ENCODE measurements at regions not wholly inside any gene's neighbourhood (a gene's known extent, or its start where the extent isn't known, plus 50 kb on each side); places are given as distances from the start of the nearest gene placed in this dataset.
"Not testable (repeated sequence)": the region's sequence is repeated elsewhere in the genome, so short reads cannot be mapped to it uniquely, and the experiment has no call there.

- no peaks in the 10 kb centered on the region for H3K9me3 ChIP-seq (ENCODE audit: control insufficient read depth, low read length)
- H3K4ac ChIP-seq (ENCODE audit: low read depth in 1 of 2, low read length in 2 of 2) = no peak overlapping the region
- H3K14ac ChIP-seq (ENCODE audit: low read length in 2 of 2) = no peak overlapping the region
- no peak overlapping the region for H2BK15ac ChIP-seq (ENCODE audit: low read depth, poor library complexity, severe bottlenecking)
- no peak overlapping the region for H2AK5ac ChIP-seq (ENCODE audit: low read length, severe bottlenecking)
- WGBS = 88% methylated on average over 3 of the region's 3 CpGs
- no peak overlapping the region for H3K9ac ChIP-seq (ENCODE audit: low read length)
- H4K8ac ChIP-seq (ENCODE audit: low read length) = no peak overlapping the region
- H2BK5ac ChIP-seq (ENCODE audit: low read depth, low read length, poor library complexity, severe bottlenecking) = no peak overlapping the region
- H3K18ac ChIP-seq (ENCODE audit: low read depth in 1 of 2, low read length in 2 of 2) = no peak overlapping the region
- H3K27me3 ChIP-seq (ENCODE audit: control insufficient read depth in 1 of 2, insufficient read depth in 1 of 2, low read length in 2 of 2) = no peaks in the 10 kb centered on the region
- no peak overlapping the region for H3K4me3 ChIP-seq (ENCODE audit: insufficient read depth in 1 of 2, low read depth in 1 of 2, low read length in 2 of 2)
- H3K4me2 ChIP-seq (ENCODE audit: low read length, poor library complexity, severe bottlenecking) = no peak overlapping the region
- no peak overlapping the region for H2AFZ ChIP-seq (ENCODE audit: low read depth, low read length)
- H2BK12ac ChIP-seq (ENCODE audit: low read length in 2 of 2) = no peak overlapping the region
- no peaks in the 10 kb centered on the region for H3K4me1 ChIP-seq (ENCODE audit: control insufficient read depth, insufficient read depth, low read depth, low read length)
- no peaks in the 10 kb centered on the region for H3K36me3 ChIP-seq (ENCODE audit: control insufficient read depth in 1 of 2, insufficient read depth in 2 of 2, low read depth in 1 of 2, low read length in 2 of 2)
- H3K27ac ChIP-seq (ENCODE audit: low read length, poor library complexity, severe bottlenecking) = no peak overlapping the region
- DNase-seq = no peak
- no peak overlapping the region for H4K91ac ChIP-seq (ENCODE audit: low read length)
- H2BK120ac ChIP-seq (ENCODE audit: low read depth, low read length) = no peak overlapping the region
- no peak overlapping the region for H3K23ac ChIP-seq (ENCODE audit: low read length in 2 of 2)
- H3K79me1 ChIP-seq (replicated peaks; ENCODE audit: low read length, poor library complexity, severe bottlenecking) = no peaks in the 10 kb centered on the region
These were observed 61.2 kb upstream of the SELENOP start for GRCh38 chr5:42872865-42873264.

DNA sequence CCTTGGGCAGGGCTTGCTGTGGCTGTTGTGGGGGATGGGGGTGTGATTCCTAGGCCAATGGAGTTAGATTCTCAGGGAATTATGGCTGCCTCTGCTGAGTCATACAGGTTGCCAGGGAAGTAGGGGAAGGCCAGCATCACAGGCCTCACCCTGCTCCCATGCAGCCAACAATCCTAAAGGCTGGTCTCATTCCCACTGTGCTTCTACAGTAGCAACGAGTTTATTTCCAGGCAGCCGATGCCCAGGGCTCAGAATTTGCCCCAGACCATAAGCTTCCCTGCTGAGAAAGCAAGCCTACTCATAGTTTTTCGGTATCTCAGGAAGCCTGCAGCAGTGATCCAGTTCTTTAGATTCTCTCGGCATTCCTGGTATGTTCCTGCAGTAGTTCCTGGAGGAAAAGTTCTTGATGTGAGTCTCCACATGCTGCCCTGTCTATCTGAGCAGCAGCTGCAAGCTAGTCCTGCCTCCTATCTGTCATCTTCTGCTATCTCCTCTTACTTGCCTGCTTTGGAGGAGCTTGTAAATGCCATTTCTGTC lies 59.3 kb upstream of the SELENOP start:
- Histone ChIP-seq H3K27me3 (ENCODE audit: control insufficient read depth in 1 of 2, insufficient read depth in 1 of 2, low read length in 2 of 2) (no peaks in the 10 kb centered on the region), H2BK5ac (ENCODE audit: low read depth, low read length, poor library complexity, severe bottlenecking) (no peak overlapping the region), H3K4me1 (ENCODE audit: control insufficient read depth, insufficient read depth, low read depth, low read length) (no peaks in the 10 kb centered on the region), H3K23ac (ENCODE audit: low read length in 2 of 2) (no peak overlapping the region), H2AFZ (ENCODE audit: low read depth, low read length) (no peak overlapping the region), H3K9ac (ENCODE audit: low read length) (no peak overlapping the region), H2AK5ac (ENCODE audit: low read length, severe bottlenecking) (no peak overlapping the region), H3K18ac (ENCODE audit: low read depth in 1 of 2, low read length in 2 of 2) (no peak overlapping the region), H3K27ac (ENCODE audit: low read length, poor library complexity, severe bottlenecking) (peak overlapping the region; percentile 59), H2BK15ac (ENCODE audit: low read depth, poor library complexity, severe bottlenecking) (no peak overlapping the region), H2BK120ac (ENCODE audit: low read depth, low read length) (no peak overlapping the region), H4K8ac (ENCODE audit: low read length) (no peak overlapping the region), H3K4me3 (ENCODE audit: insufficient read depth in 1 of 2, low read depth in 1 of 2, low read length in 2 of 2) (no peak overlapping the region), H3K14ac (ENCODE audit: low read length in 2 of 2) (no peak overlapping the region), H3K36me3 (ENCODE audit: control insufficient read depth in 1 of 2, insufficient read depth in 2 of 2, low read depth in 1 of 2, low read length in 2 of 2) (no peaks in the 10 kb centered on the region), H3K9me3 (ENCODE audit: control insufficient read depth, low read length) (no peaks in the 10 kb centered on the region), H4K91ac (ENCODE audit: low read length) (no peak overlapping the region), H3K4ac (ENCODE audit: low read depth in 1 of 2, low read length in 2 of 2) (no peak overlapping the region), H3K4me2 (ENCODE audit: low read length, poor library complexity, severe bottlenecking) (no peak overlapping the region), H3K79me1 (replicated peaks; ENCODE audit: low read length, poor library complexity, severe bottlenecking) (no peaks in the 10 kb centered on the region), H2BK12ac (ENCODE audit: low read length in 2 of 2) (no peak overlapping the region)
- DNase-seq = no peak
- 78% methylated on average over 4 of the region's 4 CpGs for WGBS

GRCh38 chr5:42868417-42868816 lies 56.7 kb upstream of the SELENOP start:
- 100% methylated on average over 1 of the region's 5 CpGs for WGBS
- H3K27ac ChIP-seq (ENCODE audit: low read length, poor library complexity, severe bottlenecking); H3K23ac ChIP-seq (ENCODE audit: low read length in 2 of 2); H3K4me1 ChIP-seq (ENCODE audit: control insufficient read depth, insufficient read depth, low read depth, low read length); H3K4me2 ChIP-seq (ENCODE audit: low read length, poor library complexity, severe bottlenecking); H3K79me1 ChIP-seq (replicated peaks; ENCODE audit: low read length, poor library complexity, severe bottlenecking); DNase-seq; H2BK15ac ChIP-seq (ENCODE audit: low read depth, poor library complexity, severe bottlenecking); H3K18ac ChIP-seq (ENCODE audit: low read depth in 1 of 2, low read length in 2 of 2); H4K8ac ChIP-seq (ENCODE audit: low read length); H4K91ac ChIP-seq (ENCODE audit: low read length); H2AFZ ChIP-seq (ENCODE audit: low read depth, low read length); H3K14ac ChIP-seq (ENCODE audit: low read length in 2 of 2); H3K9me3 ChIP-seq (ENCODE audit: control insufficient read depth, low read length); H2BK120ac ChIP-seq (ENCODE audit: low read depth, low read length); H3K4ac ChIP-seq (ENCODE audit: low read depth in 1 of 2, low read length in 2 of 2); H2BK12ac ChIP-seq (ENCODE audit: low read length in 2 of 2); H3K27me3 ChIP-seq (ENCODE audit: control insufficient read depth in 1 of 2, insufficient read depth in 1 of 2, low read length in 2 of 2); H2AK5ac ChIP-seq (ENCODE audit: low read length, severe bottlenecking); H3K4me3 ChIP-seq (ENCODE audit: insufficient read depth in 1 of 2, low read depth in 1 of 2, low read length in 2 of 2); H3K9ac ChIP-seq (ENCODE audit: low read length); H3K36me3 ChIP-seq (ENCODE audit: control insufficient read depth in 1 of 2, insufficient read depth in 2 of 2, low read depth in 1 of 2, low read length in 2 of 2); H2BK5ac ChIP-seq (ENCODE audit: low read depth, low read length, poor library complexity, severe bottlenecking): not testable (repeated sequence)

DNA sequence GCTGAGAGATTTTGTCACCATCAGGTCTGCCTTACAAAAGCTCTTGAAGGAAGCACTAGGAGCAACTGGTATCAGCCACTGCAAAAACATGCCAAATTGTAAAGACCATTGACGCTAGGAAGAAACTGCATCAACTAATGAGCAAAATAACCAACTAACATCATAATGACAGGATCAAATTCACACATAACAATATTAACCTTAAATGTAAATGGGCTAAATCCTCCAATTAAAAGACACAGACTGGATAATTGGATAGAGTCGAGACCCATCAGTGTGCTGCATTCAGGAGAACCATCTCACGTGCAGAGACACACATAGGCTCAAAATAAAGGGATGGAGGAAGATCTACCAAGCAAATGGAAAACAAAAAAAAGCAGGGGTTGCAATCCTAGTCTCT lies 53.1 kb upstream of the SELENOP start:
- H3K4me1 ChIP-seq (ENCODE audit: control insufficient read depth, insufficient read depth, low read depth, low read length); H3K9me3 ChIP-seq (ENCODE audit: control insufficient read depth, low read length); H2BK120ac ChIP-seq (ENCODE audit: low read depth, low read length); DNase-seq; H2BK12ac ChIP-seq (ENCODE audit: low read length in 2 of 2); H3K14ac ChIP-seq (ENCODE audit: low read length in 2 of 2); H2AK5ac ChIP-seq (ENCODE audit: low read length, severe bottlenecking); H3K27me3 ChIP-seq (ENCODE audit: control insufficient read depth in 1 of 2, insufficient read depth in 1 of 2, low read length in 2 of 2); H3K9ac ChIP-seq (ENCODE audit: low read length); H3K36me3 ChIP-seq (ENCODE audit: control insufficient read depth in 1 of 2, insufficient read depth in 2 of 2, low read depth in 1 of 2, low read length in 2 of 2); H3K23ac ChIP-seq (ENCODE audit: low read length in 2 of 2); H3K4ac ChIP-seq (ENCODE audit: low read depth in 1 of 2, low read length in 2 of 2); H3K27ac ChIP-seq (ENCODE audit: low read length, poor library complexity, severe bottlenecking); H3K79me1 ChIP-seq (replicated peaks; ENCODE audit: low read length, poor library complexity, severe bottlenecking); H2BK5ac ChIP-seq (ENCODE audit: low read depth, low read length, poor library complexity, severe bottlenecking); H3K4me3 ChIP-seq (ENCODE audit: insufficient read depth in 1 of 2, low read depth in 1 of 2, low read length in 2 of 2); H2AFZ ChIP-seq (ENCODE audit: low read depth, low read length); H3K18ac ChIP-seq (ENCODE audit: low read depth in 1 of 2, low read length in 2 of 2); H4K8ac ChIP-seq (ENCODE audit: low read length); H2BK15ac ChIP-seq (ENCODE audit: low read depth, poor library complexity, severe bottlenecking); H4K91ac ChIP-seq (ENCODE audit: low read length); H3K4me2 ChIP-seq (ENCODE audit: low read length, poor library complexity, severe bottlenecking): not testable (repeated sequence)
- WGBS = no CpG with 5 or more reads among the region's 3 CpGs

Data from mesenchymal stem cell (in vitro differentiated cells and primary cell).